Kidney (tissue), 13 donors: ENCODE measurements at regions not wholly inside any gene's neighbourhood (a gene's known extent, or its start where the extent isn't known, plus 50 kb on each side); places are given as distances from the start of the nearest gene placed in this dataset.

Source experiments
- DNase-seq, 5 donors: peaks; one replicate each; pipeline ENCODE4 v3.0.0-alpha.2; 2013 to 2020
- FAIRE-seq: peaks from 2 replicates; lab custom pipeline; 2012; peaks lifted over from hg19 to GRCh38; lab: Jason Lieb, UNC
- H3K27ac ChIP-seq, 2 donors: one replicate each; pipeline ENCODE4 v1.7.0; 2013; ENCODE audit warnings: low read depth in 2 of 2, low read length in 2 of 2, inconsistent platforms in 1 of 2
- H3K27me3 ChIP-seq: one replicate; pipeline ENCODE4 v1.7.1; 2013; ENCODE audit warnings: low read length, inconsistent platforms; ENCODE audit not compliant: control insufficient read depth, insufficient read depth
- H3K36me3 ChIP-seq, 3 donors: one replicate each; pipeline versions ENCODE4 v1.7.0 to v1.7.1; 2013; ENCODE audit warnings: low read length in 3 of 3, control low read depth in 1 of 3, inconsistent platforms in 1 of 3; ENCODE audit not compliant: insufficient read depth in 3 of 3, control insufficient read depth in 2 of 3
- H3K4me1 ChIP-seq, 3 donors: one replicate each; pipeline versions ENCODE4 v1.7.0 to v1.7.1; 2013; ENCODE audit warnings: low read length in 3 of 3, inconsistent platforms in 1 of 3, low read depth in 1 of 3; ENCODE audit not compliant: control insufficient read depth in 2 of 3, insufficient read depth in 2 of 3
- H3K4me3 ChIP-seq, 3 donors: one replicate each; pipeline versions ENCODE4 v1.7.0 to v1.8.1; 2013; ENCODE audit warnings: low read length in 3 of 3, control low read depth in 1 of 3, inconsistent platforms in 1 of 3
- H3K9ac ChIP-seq, 3 donors: one replicate each; pipeline versions ENCODE4 v1.7.0 to v1.7.1; 2013; ENCODE audit warnings: low read length in 3 of 3, control low read depth in 1 of 3, inconsistent platforms in 1 of 3
- H3K9me3 ChIP-seq, 3 donors: one replicate each; pipeline versions ENCODE4 v1.7.0 to v1.7.1; 2013; ENCODE audit warnings: low read length in 3 of 3, control low read depth in 1 of 3, inconsistent platforms in 1 of 3; ENCODE audit not compliant: control insufficient read depth in 2 of 3, insufficient read depth in 1 of 3
- CTCF ChIP-seq: IDR thresholded peaks from 3 replicates; pipeline ENCODE4 v1.5.1; 2012; ENCODE audit warnings: mild to moderate bottlenecking, moderate library complexity, borderline replicate concordance; ENCODE audit not compliant: insufficient read depth; ENCODE audit errors: extremely low read depth
- intact Hi-C: fragments of 100-400 bp; cut with DNase I; formaldehyde crosslinking; loops from one replicate; pipeline ENCODE4 v1.11.1; 2022
- donor health status: control.
- donor health status: control.
- donor health status: control.
- donor health status: control.
- donor health status: control.
- donor health status: DM: yes; HTN: yes; CAD: no.
- donor health status: Normal renal cell carcinoma (clear cell type).

- intact Hi-C loops = no loop called here
- no peaks in the 10 kb centered on the region for H3K27me3 ChIP-seq
- no peak overlapping the region for H3K9ac ChIP-seq
- no peaks in the 10 kb centered on the region for H3K36me3 ChIP-seq
- no peaks in the 10 kb centered on the region for H3K4me1 ChIP-seq
- DNase-seq (no peak), FAIRE-seq (no peak)
- H3K9me3 ChIP-seq = no peaks in the 10 kb centered on the region
- no peak overlapping the region for H3K4me3 ChIP-seq
- TF ChIP-seq CTCF = no peak
- no peak overlapping the region for H3K27ac ChIP-seq
Observed at GRCh38 chr3:171984883-171985282, 54.5 kb upstream of the FNDC3B start.

DNA sequence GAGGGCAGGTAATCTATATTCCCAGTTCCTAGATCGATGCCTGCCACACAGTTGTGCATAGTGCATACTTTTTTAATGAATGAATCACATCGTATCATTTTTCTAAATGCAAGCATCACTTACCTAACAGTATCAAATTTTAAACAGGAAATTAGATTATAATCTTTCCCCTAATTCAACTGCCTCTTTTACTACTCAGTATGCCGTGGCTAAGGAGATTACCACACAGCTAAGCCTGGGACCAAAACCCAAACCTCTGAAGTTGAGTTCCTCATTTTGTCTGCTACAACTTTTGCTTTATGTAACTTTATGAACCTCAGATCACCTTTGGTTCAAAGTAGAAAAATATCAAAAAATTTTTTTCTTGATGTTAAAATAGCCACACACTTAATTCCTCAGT lies 53.2 kb upstream of the FNDC3B start:
- Histone ChIP-seq H3K9me3 (peaks cover 0 to 4% (median 0%) of the 10 kb centered on the region in 3 donors), H3K36me3 (no peaks in the 10 kb centered on the region), H3K4me3 (no peak overlapping the region), H3K4me1 (no peaks in the 10 kb centered on the region), H3K27ac (no peak overlapping the region), H3K9ac (no peak overlapping the region), H3K27me3 (no peaks in the 10 kb centered on the region)
- intact Hi-C loops = no loop called here
- DNase-seq = no peak
- no peak for TF ChIP-seq CTCF
- no peak for FAIRE-seq

DNA sequence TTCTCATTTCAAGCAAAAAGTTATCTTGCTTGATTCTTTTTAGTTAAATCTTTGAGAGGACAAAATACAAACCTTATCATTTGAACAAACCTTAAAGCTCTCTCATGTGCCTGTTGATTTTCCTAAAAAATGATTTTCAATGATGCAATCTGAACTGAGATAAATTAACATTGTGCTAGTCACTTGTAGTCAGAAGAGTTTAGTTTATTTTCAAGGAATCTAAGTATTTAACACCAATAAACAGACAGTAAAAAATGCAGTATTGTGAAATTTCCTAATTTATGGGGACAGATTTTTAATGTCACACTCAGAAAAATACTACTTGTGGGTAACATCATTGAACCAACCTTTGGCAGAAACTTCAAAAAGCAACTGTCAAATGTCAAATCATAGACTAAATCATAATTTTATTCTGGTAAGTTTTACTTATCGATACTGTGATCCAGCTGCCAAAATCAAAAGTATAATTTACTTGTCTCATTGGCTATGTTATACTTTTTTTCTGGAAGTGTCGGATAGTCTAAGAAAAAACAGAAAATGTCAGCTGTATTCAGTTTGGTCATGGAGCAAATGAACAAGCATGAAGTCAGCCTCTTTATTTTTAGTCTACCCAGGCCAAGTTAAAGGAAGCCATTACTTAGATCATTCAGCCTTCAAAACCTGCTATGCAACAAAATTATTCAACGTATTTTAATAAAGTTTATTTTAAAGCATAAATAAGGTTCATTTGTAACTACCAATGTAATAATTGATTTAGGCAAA lies 52.4 kb upstream of the FNDC3B start:
- H3K36me3 ChIP-seq = no peaks in the 10 kb centered on the region
- no peak for FAIRE-seq
- no peak for DNase-seq
- H3K9me3 ChIP-seq = peaks cover 0 to 4% (median 0%) of the 10 kb centered on the region in 3 donors
- H3K27ac ChIP-seq = no peak overlapping the region
- intact Hi-C loops = no loop called here
- H3K9ac ChIP-seq = no peak overlapping the region
- no peak for TF ChIP-seq CTCF
- H3K27me3 ChIP-seq = no peaks in the 10 kb centered on the region
- no peaks in the 10 kb centered on the region for H3K4me1 ChIP-seq
- H3K4me3 ChIP-seq = no peak overlapping the region
